Keratinocyte (primary cell): ENCODE measurements at regions not wholly inside any gene's neighbourhood (a gene's known extent, or its start where the extent isn't known, plus 50 kb on each side); places are given as distances from the start of the nearest gene placed in this dataset.

Experiments
- DNase-seq: peaks from one replicate; pipeline ENCODE4 v3.0.0-alpha.2; 2011; ENCODE audit warnings: low read depth, missing footprints, low spot score
- FAIRE-seq: peaks from 2 replicates; lab custom pipeline; 2011; peaks lifted over from hg19 to GRCh38; lab: Jason Lieb, UNC
- H2AFZ ChIP-seq: 2 replicates; pipeline ENCODE4 v1.6.0; 2012; ENCODE audit warnings: low read length, control low read depth, inconsistent platforms; ENCODE audit not compliant: control insufficient read depth
- H3K27ac ChIP-seq: 2 replicates; pipeline ENCODE4 v1.5.1; 2011; ENCODE audit warnings: low read length; ENCODE audit not compliant: control insufficient read depth, insufficient read depth
- H3K27me3 ChIP-seq: 3 replicates; pipeline ENCODE4 v1.6.0; 2011; ENCODE audit warnings: low read length; ENCODE audit not compliant: control insufficient read depth, insufficient read depth; ENCODE audit errors: extremely low read depth
- H3K36me3 ChIP-seq, 2 experiments: 2 replicates in 1 of 2; 3 replicates in 1 of 2; pipeline ENCODE4 v1.5.1; 2011; ENCODE audit warnings: low read length in 2 of 2, mild to moderate bottlenecking in 1 of 2; ENCODE audit not compliant: control insufficient read depth in 2 of 2, insufficient read depth in 2 of 2; ENCODE audit errors: extremely low read depth in 1 of 2
- H3K4me1 ChIP-seq: 3 replicates; pipeline ENCODE4 v1.5.1; 2011; ENCODE audit warnings: low read length; ENCODE audit not compliant: control insufficient read depth, insufficient read depth; ENCODE audit errors: extremely low read depth
- H3K4me2 ChIP-seq: 3 replicates; pipeline ENCODE4 v1.6.0; 2011; ENCODE audit warnings: low read depth, low read length; ENCODE audit not compliant: control insufficient read depth, insufficient read depth; ENCODE audit errors: extremely low read depth
- H3K4me3 ChIP-seq, 3 experiments: fragments of 200-600 bp in 1 of 3; sonication (generic) in 1 of 3; 2 replicates in 2 of 3; 3 replicates in 1 of 3; pipeline ENCODE4 v1.5.1; 2011 to 2016; ENCODE audit warnings: low read length in 3 of 3, mild to moderate bottlenecking in 3 of 3, control low read depth in 2 of 3, inconsistent platforms in 1 of 3, low read depth in 1 of 3, mixed read lengths in 1 of 3, mixed run types in 1 of 3, moderate library complexity in 1 of 3; ENCODE audit not compliant: control insufficient read depth in 2 of 3, insufficient read depth in 2 of 3; ENCODE audit errors: extremely low read depth in 1 of 3
- H3K79me2 ChIP-seq: 2 replicates; pipeline ENCODE4 v1.6.0; 2012; ENCODE audit warnings: low read length; ENCODE audit not compliant: control insufficient read depth, insufficient read depth
- H3K9ac ChIP-seq: 3 replicates; pipeline ENCODE4 v1.6.0; 2011; ENCODE audit warnings: low read length; ENCODE audit not compliant: control insufficient read depth, insufficient read depth; ENCODE audit errors: extremely low read depth
- H3K9me1 ChIP-seq: 3 replicates; pipeline ENCODE4 v1.6.0; 2011; ENCODE audit warnings: low read length; ENCODE audit not compliant: control insufficient read depth, insufficient read depth; ENCODE audit errors: extremely low read depth
- H3K9me3 ChIP-seq: 2 replicates; pipeline ENCODE4 v1.5.1; 2012; ENCODE audit warnings: low read depth, low read length; ENCODE audit not compliant: control insufficient read depth
- H4K20me1 ChIP-seq: 3 replicates; pipeline ENCODE4 v1.6.0; 2011; ENCODE audit warnings: low read length; ENCODE audit not compliant: control insufficient read depth, insufficient read depth; ENCODE audit errors: extremely low read depth
- EZH2 ChIP-seq: IDR thresholded peaks from one replicate; pipeline ENCODE4 v1.6.1; 2012; ENCODE audit warnings: inconsistent platforms, mild to moderate bottlenecking, low read length, moderate library complexity
- dilution Hi-C: fragments of 300-500 bp; cut with MboI; formaldehyde crosslinking; loops from one replicate; pipeline ENCODE4 v1.7.0; 2020; ENCODE audit warnings: low sequenced_read_pairs; ENCODE audit not compliant: extremely low pct_ligation_motif_present
- TF ChIP-seq, protein P1 (sequence below), 3 experiments: IDR thresholded peaks in 1 of 3; conservative IDR thresholded peaks in 1 of 3; optimal IDR thresholded peaks in 1 of 3; 2 replicates in 2 of 3; 3 replicates in 1 of 3; pipeline versions ENCODE3 to v1.5.1; 2011; ENCODE audit warnings: low read length in 3 of 3, mild to moderate bottlenecking in 3 of 3, moderate library complexity in 2 of 3, control low read depth in 1 of 3, inconsistent platforms in 1 of 3; ENCODE audit not compliant: insufficient read depth in 2 of 3; ENCODE audit errors: extremely low read depth in 1 of 3

DNA sequence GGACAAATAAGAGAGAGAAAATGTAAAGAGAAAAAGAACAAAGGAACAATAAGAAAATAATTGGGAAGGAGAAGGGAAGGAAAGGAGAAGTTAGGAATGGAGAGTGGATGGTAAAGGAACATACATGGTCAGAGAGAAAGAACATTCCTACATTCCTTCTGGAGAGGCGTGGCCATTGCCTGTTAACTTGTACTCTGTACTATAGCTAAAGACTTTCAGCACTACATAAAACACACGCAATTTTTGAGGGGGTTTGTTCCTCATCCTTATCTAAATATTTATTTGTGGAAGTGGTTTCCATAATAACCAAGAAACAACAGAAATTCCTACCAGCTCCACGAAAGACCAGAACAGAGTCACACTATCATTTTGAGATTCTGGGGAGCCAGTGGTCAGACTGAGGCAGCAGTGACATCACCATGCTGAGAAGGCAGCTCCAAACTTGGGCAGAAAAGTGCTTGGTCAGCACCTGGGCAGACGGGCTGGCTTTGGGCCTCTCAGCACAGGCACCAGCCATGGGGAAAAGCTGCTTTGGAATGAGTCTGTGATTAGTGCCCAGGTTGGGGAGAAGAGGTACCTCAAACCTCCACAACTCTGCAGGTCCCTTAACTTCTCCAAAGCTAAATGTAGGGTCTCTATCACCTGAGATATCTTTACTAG lies 125.9 kb upstream of the NTF3 start:
- Histone ChIP-seq H4K20me1 (no peaks in the 10 kb centered on the region), H3K9ac (no peak overlapping the region), H3K27me3 (no peaks in the 10 kb centered on the region), H3K36me3 (no peaks in the 10 kb centered on the region), H3K4me3 (no peak overlapping the region), H3K4me2 (no peak overlapping the region), H3K4me1 (no peaks in the 10 kb centered on the region), H3K9me3 (no peaks in the 10 kb centered on the region), H3K79me2 (no peaks in the 10 kb centered on the region), H2AFZ (no peak overlapping the region), H3K9me1 (no peaks in the 10 kb centered on the region), H3K27ac (no peak overlapping the region)
- dilution Hi-C loops: no loop called here
- DNase-seq (no peak), FAIRE-seq (no peak)
- TF ChIP-seq, protein P1, sequence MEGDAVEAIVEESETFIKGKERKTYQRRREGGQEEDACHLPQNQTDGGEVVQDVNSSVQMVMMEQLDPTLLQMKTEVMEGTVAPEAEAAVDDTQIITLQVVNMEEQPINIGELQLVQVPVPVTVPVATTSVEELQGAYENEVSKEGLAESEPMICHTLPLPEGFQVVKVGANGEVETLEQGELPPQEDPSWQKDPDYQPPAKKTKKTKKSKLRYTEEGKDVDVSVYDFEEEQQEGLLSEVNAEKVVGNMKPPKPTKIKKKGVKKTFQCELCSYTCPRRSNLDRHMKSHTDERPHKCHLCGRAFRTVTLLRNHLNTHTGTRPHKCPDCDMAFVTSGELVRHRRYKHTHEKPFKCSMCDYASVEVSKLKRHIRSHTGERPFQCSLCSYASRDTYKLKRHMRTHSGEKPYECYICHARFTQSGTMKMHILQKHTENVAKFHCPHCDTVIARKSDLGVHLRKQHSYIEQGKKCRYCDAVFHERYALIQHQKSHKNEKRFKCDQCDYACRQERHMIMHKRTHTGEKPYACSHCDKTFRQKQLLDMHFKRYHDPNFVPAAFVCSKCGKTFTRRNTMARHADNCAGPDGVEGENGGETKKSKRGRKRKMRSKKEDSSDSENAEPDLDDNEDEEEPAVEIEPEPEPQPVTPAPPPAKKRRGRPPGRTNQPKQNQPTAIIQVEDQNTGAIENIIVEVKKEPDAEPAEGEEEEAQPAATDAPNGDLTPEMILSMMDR (optimal IDR thresholded peaks at IDR 0.05 in 1 of 3, IDR thresholded peaks at IDR 0.05 in 1 of 3, conservative IDR thresholded peaks at IDR 0.05 in 1 of 3; ENCODE audit: extremely low read depth in 1 of 3, insufficient read depth in 2 of 3, low read length in 3 of 3): no peak
- TF ChIP-seq EZH2: no peak

- H3K9me1 ChIP-seq: no peaks in the 10 kb centered on the region
- H3K4me3 ChIP-seq: no peak overlapping the region
- FAIRE-seq (no peak), DNase-seq (no peak)
- no peak overlapping the region for H2AFZ ChIP-seq
- no peaks in the 10 kb centered on the region for H3K79me2 ChIP-seq
- no peaks in the 10 kb centered on the region for H4K20me1 ChIP-seq
- no peaks in the 10 kb centered on the region for H3K9me3 ChIP-seq
- H3K9ac ChIP-seq: no peak overlapping the region
- TF ChIP-seq EZH2: no peak
- TF ChIP-seq, protein P1 (optimal IDR thresholded peaks at IDR 0.05 in 1 of 3, IDR thresholded peaks at IDR 0.05 in 1 of 3, conservative IDR thresholded peaks at IDR 0.05 in 1 of 3; ENCODE audit: extremely low read depth in 1 of 3, insufficient read depth in 2 of 3, low read length in 3 of 3): no peak
- dilution Hi-C loops: no loop called here
- H3K4me1 ChIP-seq: no peaks in the 10 kb centered on the region
- H3K4me2 ChIP-seq: no peak overlapping the region
- H3K36me3 ChIP-seq: no peaks in the 10 kb centered on the region
- no peaks in the 10 kb centered on the region for H3K27me3 ChIP-seq
- no peak overlapping the region for H3K27ac ChIP-seq
Measured at GRCh38 chr12:5307065-5307464, 124.8 kb upstream of the NTF3 start.
